Keratinocyte (primary cell): ENCODE measurements at regions not wholly inside any gene's neighbourhood (a gene's known extent, or its start where the extent isn't known, plus 50 kb on each side); places are given as distances from the start of the nearest gene placed in this dataset.

Source experiments
- DNase-seq: peaks from one replicate; pipeline ENCODE4 v3.0.0-alpha.2; 2011; ENCODE audit warnings: low read depth, missing footprints, low spot score
- FAIRE-seq: peaks from 2 replicates; lab custom pipeline; 2011; peaks lifted over from hg19 to GRCh38; lab: Jason Lieb, UNC
- H2AFZ ChIP-seq: 2 replicates; pipeline ENCODE4 v1.6.0; 2012; ENCODE audit warnings: low read length, control low read depth, inconsistent platforms; ENCODE audit not compliant: control insufficient read depth
- H3K27ac ChIP-seq: 2 replicates; pipeline ENCODE4 v1.5.1; 2011; ENCODE audit warnings: low read length; ENCODE audit not compliant: control insufficient read depth, insufficient read depth
- H3K27me3 ChIP-seq: 3 replicates; pipeline ENCODE4 v1.6.0; 2011; ENCODE audit warnings: low read length; ENCODE audit not compliant: control insufficient read depth, insufficient read depth; ENCODE audit errors: extremely low read depth
- H3K36me3 ChIP-seq, 2 experiments: 2 replicates in 1 of 2; 3 replicates in 1 of 2; pipeline ENCODE4 v1.5.1; 2011; ENCODE audit warnings: low read length in 2 of 2, mild to moderate bottlenecking in 1 of 2; ENCODE audit not compliant: control insufficient read depth in 2 of 2, insufficient read depth in 2 of 2; ENCODE audit errors: extremely low read depth in 1 of 2
- H3K4me1 ChIP-seq: 3 replicates; pipeline ENCODE4 v1.5.1; 2011; ENCODE audit warnings: low read length; ENCODE audit not compliant: control insufficient read depth, insufficient read depth; ENCODE audit errors: extremely low read depth
- H3K4me2 ChIP-seq: 3 replicates; pipeline ENCODE4 v1.6.0; 2011; ENCODE audit warnings: low read depth, low read length; ENCODE audit not compliant: control insufficient read depth, insufficient read depth; ENCODE audit errors: extremely low read depth
- H3K4me3 ChIP-seq, 3 experiments: fragments of 200-600 bp in 1 of 3; sonication (generic) in 1 of 3; 2 replicates in 2 of 3; 3 replicates in 1 of 3; pipeline ENCODE4 v1.5.1; 2011 to 2016; ENCODE audit warnings: low read length in 3 of 3, mild to moderate bottlenecking in 3 of 3, control low read depth in 2 of 3, inconsistent platforms in 1 of 3, low read depth in 1 of 3, mixed read lengths in 1 of 3, mixed run types in 1 of 3, moderate library complexity in 1 of 3; ENCODE audit not compliant: control insufficient read depth in 2 of 3, insufficient read depth in 2 of 3; ENCODE audit errors: extremely low read depth in 1 of 3
- H3K79me2 ChIP-seq: 2 replicates; pipeline ENCODE4 v1.6.0; 2012; ENCODE audit warnings: low read length; ENCODE audit not compliant: control insufficient read depth, insufficient read depth
- H3K9ac ChIP-seq: 3 replicates; pipeline ENCODE4 v1.6.0; 2011; ENCODE audit warnings: low read length; ENCODE audit not compliant: control insufficient read depth, insufficient read depth; ENCODE audit errors: extremely low read depth
- H3K9me1 ChIP-seq: 3 replicates; pipeline ENCODE4 v1.6.0; 2011; ENCODE audit warnings: low read length; ENCODE audit not compliant: control insufficient read depth, insufficient read depth; ENCODE audit errors: extremely low read depth
- H3K9me3 ChIP-seq: 2 replicates; pipeline ENCODE4 v1.5.1; 2012; ENCODE audit warnings: low read depth, low read length; ENCODE audit not compliant: control insufficient read depth
- H4K20me1 ChIP-seq: 3 replicates; pipeline ENCODE4 v1.6.0; 2011; ENCODE audit warnings: low read length; ENCODE audit not compliant: control insufficient read depth, insufficient read depth; ENCODE audit errors: extremely low read depth
- CTCF ChIP-seq, 3 experiments: IDR thresholded peaks in 1 of 3; conservative IDR thresholded peaks in 1 of 3; optimal IDR thresholded peaks in 1 of 3; 2 replicates in 2 of 3; 3 replicates in 1 of 3; pipeline versions ENCODE3 to v1.5.1; 2011; ENCODE audit warnings: low read length in 3 of 3, mild to moderate bottlenecking in 3 of 3, moderate library complexity in 2 of 3, control low read depth in 1 of 3, inconsistent platforms in 1 of 3; ENCODE audit not compliant: insufficient read depth in 2 of 3; ENCODE audit errors: extremely low read depth in 1 of 3
- EZH2 ChIP-seq: IDR thresholded peaks from one replicate; pipeline ENCODE4 v1.6.1; 2012; ENCODE audit warnings: inconsistent platforms, mild to moderate bottlenecking, low read length, moderate library complexity
- dilution Hi-C: fragments of 300-500 bp; cut with MboI; formaldehyde crosslinking; loops from one replicate; pipeline ENCODE4 v1.7.0; 2020; ENCODE audit warnings: low sequenced_read_pairs; ENCODE audit not compliant: extremely low pct_ligation_motif_present

GRCh38 chr12:20309504-20310148, 58.7 kb upstream of the PDE3A start:
- H2AFZ ChIP-seq: no peak overlapping the region
- no peaks in the 10 kb centered on the region for H3K79me2 ChIP-seq
- H3K36me3 ChIP-seq: no peaks in the 10 kb centered on the region
- H3K4me2 ChIP-seq: no peak overlapping the region
- H3K4me3 ChIP-seq: no peak overlapping the region
- H3K9me1 ChIP-seq: no peaks in the 10 kb centered on the region
- dilution Hi-C loops: no loop called here
- no peaks in the 10 kb centered on the region for H3K4me1 ChIP-seq
- no peak for TF ChIP-seq EZH2
- TF ChIP-seq CTCF (optimal IDR thresholded peaks at IDR 0.05 in 1 of 3, IDR thresholded peaks at IDR 0.05 in 1 of 3, conservative IDR thresholded peaks at IDR 0.05 in 1 of 3; ENCODE audit: extremely low read depth in 1 of 3, insufficient read depth in 2 of 3, low read length in 3 of 3): no peak
- H3K9me3 ChIP-seq: no peaks in the 10 kb centered on the region
- FAIRE-seq (no peak), DNase-seq (no peak)
- no peaks in the 10 kb centered on the region for H4K20me1 ChIP-seq
- H3K9ac ChIP-seq: no peak overlapping the region
- H3K27me3 ChIP-seq: no peaks in the 10 kb centered on the region
- no peak overlapping the region for H3K27ac ChIP-seq

DNA sequence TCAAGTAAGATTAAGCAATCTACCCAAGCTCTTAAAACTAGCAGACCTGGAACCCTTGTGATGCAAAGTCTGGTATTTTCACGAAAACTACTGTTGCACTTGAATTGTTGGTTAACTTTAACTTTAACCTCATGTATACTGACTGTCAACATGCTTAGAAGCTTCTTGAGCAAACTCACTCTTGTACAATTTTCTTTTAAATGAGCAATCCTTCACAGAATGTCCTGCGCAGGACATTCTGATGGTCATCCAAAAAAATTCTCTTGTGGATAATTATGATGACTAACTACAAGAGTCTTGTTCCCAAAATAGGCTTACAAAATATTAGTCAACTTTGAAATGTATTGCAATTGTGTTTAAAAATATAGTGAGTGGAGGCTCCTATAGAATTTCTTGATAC, 54.0 kb upstream of the PDE3A start:
- Histone ChIP-seq H3K9me1 (no peaks in the 10 kb centered on the region), H3K4me2 (no peak overlapping the region), H3K4me1 (no peaks in the 10 kb centered on the region), H3K9ac (no peak overlapping the region), H3K4me3 (no peak overlapping the region), H3K9me3 (no peaks in the 10 kb centered on the region), H4K20me1 (no peaks in the 10 kb centered on the region), H3K79me2 (no peaks in the 10 kb centered on the region), H3K36me3 (no peaks in the 10 kb centered on the region), H3K27ac (no peak overlapping the region), H2AFZ (no peak overlapping the region), H3K27me3 (no peaks in the 10 kb centered on the region)
- dilution Hi-C loops: no loop called here
- DNase-seq: no peak
- TF ChIP-seq EZH2 (no peak), CTCF (optimal IDR thresholded peaks at IDR 0.05 in 1 of 3, IDR thresholded peaks at IDR 0.05 in 1 of 3, conservative IDR thresholded peaks at IDR 0.05 in 1 of 3; ENCODE audit: extremely low read depth in 1 of 3, insufficient read depth in 2 of 3, low read length in 3 of 3) (no peak)
- no peak for FAIRE-seq
